ENCODE measurements at regions not wholly inside any gene's neighbourhood (a gene's known extent, or its start where the extent isn't known, plus 50 kb on each side); places are given as distances from the start of the nearest gene placed in this dataset.

- no peak for DNase-seq (ENCODE audit: low read depth)
- H3K4me3 ChIP-seq (ENCODE audit: low read depth, low read length) = no peak overlapping the region
- no peak for TF ChIP-seq CTCF (IDR thresholded peaks at IDR 0.05; ENCODE audit: control insufficient read depth, extremely low read depth, insufficient read depth)
Observed at GRCh38 chr9:109962215-109962614, 182.2 kb downstream of the PALM2AKAP2 start.

GRCh38 chr9:109963079-109963478 lies 183.1 kb downstream of the PALM2AKAP2 start:
- no peak for TF ChIP-seq CTCF (IDR thresholded peaks at IDR 0.05; ENCODE audit: control insufficient read depth, extremely low read depth, insufficient read depth)
- no peak overlapping the region for H3K4me3 ChIP-seq (ENCODE audit: low read depth, low read length)
- DNase-seq (ENCODE audit: low read depth) = peak; percentile 76

GRCh38 chr9:109966643-109967368 lies 186.8 kb downstream of the PALM2AKAP2 start:
- no peak for TF ChIP-seq CTCF (IDR thresholded peaks at IDR 0.05; ENCODE audit: control insufficient read depth, extremely low read depth, insufficient read depth)
- DNase-seq (ENCODE audit: low read depth) = no peak
- no peak overlapping the region for H3K4me3 ChIP-seq (ENCODE audit: low read depth, low read length)

GRCh38 chr9:109967651-109968642 lies 187.9 kb downstream of the PALM2AKAP2 start:
- H3K4me3 ChIP-seq (ENCODE audit: low read depth, low read length) = no peak overlapping the region
- no peak for TF ChIP-seq CTCF (IDR thresholded peaks at IDR 0.05; ENCODE audit: control insufficient read depth, extremely low read depth, insufficient read depth)
- no peak for DNase-seq (ENCODE audit: low read depth)

GRCh38 chr9:109969011-109969410 lies 189.0 kb downstream of the PALM2AKAP2 start:
- peak; percentile 39; the same call in 1 of the 2 replicates for TF ChIP-seq CTCF (IDR thresholded peaks at IDR 0.05; ENCODE audit: control insufficient read depth, extremely low read depth, insufficient read depth)
- DNase-seq (ENCODE audit: low read depth) = no peak
- H3K4me3 ChIP-seq (ENCODE audit: low read depth, low read length) = no peak overlapping the region

GRCh38 chr9:109969573-109970237 lies 189.7 kb downstream of the PALM2AKAP2 start:
- H3K4me3 ChIP-seq (ENCODE audit: low read depth, low read length) = no peak overlapping the region
- DNase-seq (ENCODE audit: low read depth) = no peak
- TF ChIP-seq CTCF (IDR thresholded peaks at IDR 0.05; ENCODE audit: control insufficient read depth, extremely low read depth, insufficient read depth) = no peak

Data from LNCaP clone FGC (cell line).